Skeletal muscle tissue (tissue), 3 donors: ENCODE measurements at regions not wholly inside any gene's neighbourhood (a gene's known extent, or its start where the extent isn't known, plus 50 kb on each side); places are given as distances from the start of the nearest gene placed in this dataset.

Source experiments
- H3K27ac ChIP-seq: one replicate; pipeline ENCODE4 v1.7.0; 2013; ENCODE audit warnings: mild to moderate bottlenecking, low read depth, low read length, inconsistent platforms
- H3K27me3 ChIP-seq, 3 donors: one replicate each; pipeline ENCODE4 v1.7.0; 2013; ENCODE audit warnings: low read length in 3 of 3; ENCODE audit not compliant: control insufficient read depth in 3 of 3, insufficient read depth in 3 of 3
- H3K36me3 ChIP-seq, 3 donors: one replicate each; pipeline ENCODE4 v1.7.0; 2013; ENCODE audit warnings: low read length in 3 of 3; ENCODE audit not compliant: control insufficient read depth in 3 of 3, insufficient read depth in 3 of 3
- H3K4me1 ChIP-seq, 3 donors: one replicate each; pipeline ENCODE4 v1.7.0; 2013; ENCODE audit warnings: low read length in 3 of 3, mild to moderate bottlenecking in 3 of 3; ENCODE audit not compliant: control insufficient read depth in 3 of 3, insufficient read depth in 3 of 3
- H3K4me3 ChIP-seq, 3 donors: one replicate each; pipeline ENCODE4 v1.7.0; 2013; ENCODE audit warnings: low read length in 3 of 3
- H3K9ac ChIP-seq, 3 donors: one replicate each; pipeline ENCODE4 v1.7.0; 2013; ENCODE audit warnings: low read length in 3 of 3, mild to moderate bottlenecking in 3 of 3, moderate library complexity in 2 of 3, low read depth in 1 of 3
- H3K9me3 ChIP-seq, 3 donors: one replicate each; pipeline ENCODE4 v1.7.0; 2013; ENCODE audit warnings: low read length in 3 of 3; ENCODE audit not compliant: control insufficient read depth in 3 of 3
- donor health status: Osteomylitis.

DNA sequence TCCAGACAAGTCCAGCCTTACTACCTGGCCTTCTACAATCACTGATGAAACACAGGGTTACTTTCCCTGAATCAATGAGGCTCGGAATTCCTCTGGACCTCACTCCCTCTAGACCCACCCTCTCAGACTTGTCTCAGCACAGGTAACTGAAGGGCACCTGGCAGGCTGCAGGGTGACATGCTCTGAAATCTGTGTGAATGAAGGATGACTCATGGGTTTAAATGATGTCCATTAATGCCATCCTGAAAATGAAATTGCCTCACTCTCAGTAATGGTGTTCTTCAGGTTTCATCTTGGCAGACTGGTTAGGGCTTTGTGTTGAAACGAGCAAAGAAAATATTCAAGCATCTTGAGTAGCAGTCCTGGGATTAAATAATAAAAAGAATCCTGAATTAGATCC lies 134.4 kb downstream of the MAF start:
- Histone ChIP-seq H3K4me3 (no peak overlapping the region), H3K27me3 (no peaks in the 10 kb centered on the region), H3K9ac (no peak overlapping the region), H3K27ac (no peak overlapping the region), H3K9me3 (no peaks in the 10 kb centered on the region), H3K4me1 (peaks cover 15 to 39% (median 23%) of the 10 kb centered on the region in 3 donors), H3K36me3 (no peaks in the 10 kb centered on the region)

DNA sequence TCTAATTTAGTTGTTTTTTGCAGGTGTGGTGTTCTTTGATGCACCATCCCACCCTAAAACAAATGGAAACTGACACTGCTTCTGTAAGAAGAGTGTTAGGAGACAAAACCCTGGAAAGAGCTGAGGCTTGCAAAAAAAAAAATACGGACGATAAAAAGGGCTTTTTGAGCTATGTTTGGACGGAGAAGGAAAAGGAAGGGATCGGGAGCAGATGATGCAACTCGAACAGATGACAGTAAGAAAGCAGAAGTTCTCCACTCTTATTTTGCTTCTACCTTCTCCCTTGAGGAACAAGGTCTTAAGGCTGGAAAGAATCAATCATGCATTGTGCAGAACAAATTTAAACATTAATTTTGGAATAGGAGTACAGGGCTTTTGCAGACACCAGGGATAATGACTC lies 136.7 kb downstream of the MAF start:
- Histone ChIP-seq H3K36me3 (no peaks in the 10 kb centered on the region), H3K4me1 (peaks cover 12 to 36% (median 21%) of the 10 kb centered on the region in 3 donors), H3K4me3 (no peak overlapping the region), H3K9me3 (no peaks in the 10 kb centered on the region), H3K9ac (no peak overlapping the region), H3K27ac (peak overlapping the region; percentile 11), H3K27me3 (no peaks in the 10 kb centered on the region)

DNA sequence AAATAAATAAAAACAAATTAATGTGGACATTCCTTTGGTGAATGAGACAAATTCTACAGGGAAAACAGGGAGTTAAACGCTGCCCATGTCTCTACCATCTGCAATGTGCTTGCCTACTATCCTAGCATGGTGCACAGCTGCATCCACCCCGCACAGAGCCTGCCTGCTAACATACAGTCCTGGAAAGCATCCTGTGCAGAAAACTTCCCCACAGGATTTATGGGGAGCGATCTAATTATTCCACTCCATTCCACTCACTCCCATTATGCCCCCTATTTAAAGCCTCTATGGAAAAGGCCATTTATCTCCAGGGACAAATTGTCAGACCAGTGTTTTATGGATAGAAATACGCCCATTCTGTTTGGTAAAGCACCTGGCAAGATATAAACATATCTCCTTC lies 144.5 kb downstream of the MAF start:
- Histone ChIP-seq H3K27ac (no peak overlapping the region), H3K9me3 (no peaks in the 10 kb centered on the region), H3K27me3 (no peaks in the 10 kb centered on the region), H3K9ac (no peak overlapping the region), H3K36me3 (no peaks in the 10 kb centered on the region), H3K4me1 (no peaks in the 10 kb centered on the region), H3K4me3 (no peak overlapping the region)

DNA sequence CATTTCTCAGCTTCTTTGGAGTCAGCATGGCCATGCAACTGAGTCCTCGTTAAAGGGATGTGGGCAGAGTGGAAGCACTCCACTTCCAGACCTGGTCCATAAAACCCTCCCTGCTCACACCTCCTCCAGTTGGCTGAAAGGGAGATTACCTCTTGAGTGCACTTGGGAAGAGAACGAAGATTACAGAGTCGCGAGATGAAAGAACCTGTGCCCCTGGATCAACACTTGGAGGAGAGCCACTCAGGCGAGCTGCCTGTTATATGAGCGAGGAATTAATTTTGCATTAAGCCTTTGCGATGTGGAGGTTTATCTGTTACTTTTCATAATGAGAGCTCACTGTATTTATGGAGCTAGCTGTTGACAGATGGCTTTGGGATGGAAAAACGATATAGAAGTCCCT lies 147.9 kb downstream of the MAF start:
- no peak overlapping the region for H3K9ac ChIP-seq
- H3K36me3 ChIP-seq: no peaks in the 10 kb centered on the region
- no peak overlapping the region for H3K4me3 ChIP-seq
- no peaks in the 10 kb centered on the region for H3K9me3 ChIP-seq
- no peak overlapping the region for H3K27ac ChIP-seq
- H3K4me1 ChIP-seq: no peaks in the 10 kb centered on the region
- no peaks in the 10 kb centered on the region for H3K27me3 ChIP-seq

DNA sequence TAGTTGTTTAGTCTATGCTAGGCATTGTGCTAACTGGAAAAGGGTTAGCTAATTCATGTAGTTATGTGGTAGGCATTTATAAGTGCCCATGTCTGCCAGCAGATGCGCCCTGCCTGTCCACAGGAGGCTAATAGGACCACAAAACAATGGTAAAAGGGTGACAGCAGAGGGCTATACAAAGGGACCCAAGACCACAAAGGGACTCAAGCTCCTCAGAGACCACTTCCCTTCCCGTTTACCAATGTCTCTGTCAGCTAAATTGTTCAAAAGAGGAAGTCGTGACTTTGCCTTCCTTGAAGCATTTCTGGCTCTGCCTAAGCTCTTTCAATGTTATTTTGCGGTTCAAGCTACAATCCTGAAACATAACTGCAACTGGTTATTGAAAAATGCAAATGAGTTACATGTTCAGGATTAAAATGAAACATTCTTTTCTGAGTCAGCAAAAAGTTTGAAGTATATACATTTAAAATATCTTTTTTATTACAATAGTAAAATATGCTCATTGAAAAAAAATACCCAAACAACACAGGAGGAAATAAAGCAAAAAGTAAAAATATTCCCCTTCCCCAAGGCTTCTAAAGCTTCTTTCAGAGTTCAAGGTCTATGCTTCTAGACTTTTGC lies 149.2 kb downstream of the MAF start:
- H3K36me3 ChIP-seq: no peaks in the 10 kb centered on the region
- no peaks in the 10 kb centered on the region for H3K9me3 ChIP-seq
- H3K4me1 ChIP-seq: peaks cover 0 to 2% (median 0%) of the 10 kb centered on the region in 3 donors
- H3K9ac ChIP-seq: no peak overlapping the region
- H3K27me3 ChIP-seq: no peaks in the 10 kb centered on the region
- no peak overlapping the region for H3K4me3 ChIP-seq
- H3K27ac ChIP-seq: peak overlapping the region; percentile 8

DNA sequence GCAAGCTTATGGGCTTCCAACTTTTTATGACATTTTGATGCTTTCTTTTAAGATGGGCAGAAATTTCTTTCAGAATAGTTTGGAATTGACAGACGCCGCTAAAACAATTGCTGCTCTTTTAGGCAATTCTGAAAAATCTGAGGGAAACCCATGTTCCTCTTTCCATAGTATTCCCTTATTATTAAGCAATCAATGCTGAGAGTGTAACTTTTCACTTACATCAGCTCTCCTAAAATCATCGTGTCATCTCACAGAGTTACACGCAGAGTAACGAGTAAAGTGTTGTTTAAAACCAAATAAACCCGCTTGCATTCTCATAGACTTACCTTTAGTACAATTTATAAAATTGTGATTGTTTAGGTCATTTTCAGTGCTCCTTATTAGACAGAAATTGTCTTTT lies 150.6 kb downstream of the MAF start:
- Histone ChIP-seq H3K27me3 (no peaks in the 10 kb centered on the region), H3K4me3 (no peak overlapping the region), H3K27ac (no peak overlapping the region), H3K9ac (no peak overlapping the region), H3K9me3 (no peaks in the 10 kb centered on the region), H3K4me1 (peaks cover 0 to 6% (median 0%) of the 10 kb centered on the region in 3 donors), H3K36me3 (no peaks in the 10 kb centered on the region)

DNA sequence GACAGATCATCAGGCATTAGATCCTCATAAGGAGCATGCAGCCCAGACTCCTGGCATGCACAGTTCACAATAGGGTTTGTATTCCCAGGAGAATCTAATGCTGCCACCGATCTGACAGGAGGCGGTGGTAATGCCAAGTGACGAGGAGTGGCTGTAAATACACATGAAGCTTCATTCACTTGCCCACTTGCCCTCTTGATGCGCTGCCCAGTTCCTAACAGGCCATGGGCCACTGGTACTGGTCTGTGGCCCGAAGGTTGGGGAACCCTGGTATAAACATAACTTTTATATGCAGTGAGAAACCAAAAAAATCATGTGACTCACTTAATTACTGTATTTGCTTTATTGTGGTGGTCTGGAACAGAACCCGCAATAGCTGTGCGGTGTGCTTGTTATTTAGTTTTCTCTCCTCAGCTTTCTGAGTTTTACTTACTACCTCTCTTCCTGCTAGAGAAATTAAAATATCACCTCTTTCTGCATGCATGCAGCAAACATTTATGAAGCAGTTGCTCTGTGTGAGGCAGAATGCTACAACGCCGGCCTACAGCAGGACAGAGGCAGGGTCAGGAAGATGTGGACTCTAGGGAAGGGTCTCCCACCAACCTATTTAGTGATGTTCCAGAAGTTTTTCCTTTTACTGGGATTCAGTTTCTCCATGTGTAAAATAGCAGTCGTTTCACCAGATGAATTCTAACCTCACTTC lies 151.3 kb downstream of the MAF start:
- H3K4me3 ChIP-seq: no peak overlapping the region
- H3K9ac ChIP-seq: no peak overlapping the region
- H3K27ac ChIP-seq: no peak overlapping the region
- H3K9me3 ChIP-seq: no peaks in the 10 kb centered on the region
- H3K27me3 ChIP-seq: no peaks in the 10 kb centered on the region
- H3K4me1 ChIP-seq: peaks cover 0 to 6% (median 0%) of the 10 kb centered on the region in 3 donors
- H3K36me3 ChIP-seq: no peaks in the 10 kb centered on the region

DNA sequence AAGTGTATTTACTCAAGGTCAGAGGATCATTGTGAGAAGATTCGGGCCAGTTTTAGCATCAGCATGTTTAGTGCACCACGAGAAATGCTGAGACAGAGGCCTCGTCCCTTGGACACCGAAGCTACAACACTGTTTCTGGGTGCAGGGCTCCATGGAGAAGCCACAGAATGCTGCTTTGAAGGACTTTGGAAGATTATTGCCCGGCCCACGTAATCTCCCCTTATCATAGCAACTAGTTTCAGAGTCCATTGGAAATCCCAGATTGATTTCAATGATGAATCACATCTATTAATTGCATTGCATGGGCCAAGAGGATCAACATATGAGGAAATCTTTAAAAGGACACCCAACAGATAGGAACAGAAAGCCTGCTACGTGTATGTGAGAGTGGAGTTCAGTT lies 156.0 kb downstream of the MAF start:
- Histone ChIP-seq H3K4me3 (no peak overlapping the region), H3K9ac (no peak overlapping the region), H3K27ac (no peak overlapping the region), H3K27me3 (no peaks in the 10 kb centered on the region), H3K9me3 (no peaks in the 10 kb centered on the region), H3K36me3 (no peaks in the 10 kb centered on the region), H3K4me1 (peaks cover 7 to 24% (median 15%) of the 10 kb centered on the region in 3 donors)

DNA sequence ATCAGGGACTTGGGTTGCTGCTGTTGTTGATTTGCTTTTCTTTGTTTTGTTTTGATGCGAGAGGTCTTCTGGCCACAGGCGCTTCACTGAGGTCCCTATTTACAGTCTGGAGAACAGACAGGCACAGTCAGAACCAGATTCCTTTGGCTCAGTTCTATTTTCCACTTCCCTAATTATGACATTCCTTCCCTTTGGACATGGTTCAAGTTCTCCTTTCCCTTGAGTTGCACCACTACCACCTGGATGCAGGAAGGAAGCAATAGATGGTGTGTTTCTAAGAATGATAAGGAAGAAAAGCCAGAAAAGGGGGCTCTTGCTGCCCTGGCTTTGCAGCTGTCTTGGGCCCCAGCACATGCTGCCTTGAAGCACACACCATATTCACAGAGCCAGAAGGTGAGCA lies 160.6 kb downstream of the MAF start:
- H3K4me1 ChIP-seq: peaks cover 25 to 46% (median 40%) of the 10 kb centered on the region in 3 donors
- H3K4me3 ChIP-seq: no peak overlapping the region
- no peaks in the 10 kb centered on the region for H3K36me3 ChIP-seq
- H3K9me3 ChIP-seq: no peaks in the 10 kb centered on the region
- no peaks in the 10 kb centered on the region for H3K27me3 ChIP-seq
- no peak overlapping the region for H3K9ac ChIP-seq
- H3K27ac ChIP-seq: no peak overlapping the region
